SK-N-SH (cell line): ENCODE measurements at regions not wholly inside any gene's neighbourhood (a gene's known extent, or its start where the extent isn't known, plus 50 kb on each side); places are given as distances from the start of the nearest gene placed in this dataset.

Source experiments
- CTCF ChIA-PET: fragments of 300-600, 350-600 bp; formaldehyde crosslinking; extraction: SDS; loops from one replicate; lab custom pipeline; 2021; lab: Yijun Ruan, JAX
- POLR2A ChIA-PET: fragments of 350-600 bp; sonication (Branson Sonifier 250); formaldehyde crosslinking; extraction: SDS; loops from one replicate; lab custom pipeline; 2020; ENCODE audit warnings: antibody characterized with exemption, inconsistent platforms; lab: Yijun Ruan, JAX
- DNase-seq: peaks from one replicate; pipeline ENCODE4 v3.0.0; 2012
- H2AFZ ChIP-seq: fragments of 200-600 bp; sonication (generic); 2 replicates; pipeline ENCODE4 v1.8.1; 2016; ENCODE audit warnings: antibody characterized with exemption, mild to moderate bottlenecking, low read depth
- H3F3A ChIP-seq: fragments of 200-600 bp; sonication (generic); replicated peaks from 2 replicates; pipeline ENCODE3; 2016; ENCODE audit warnings: antibody characterized with exemption, mild to moderate bottlenecking; ENCODE audit not compliant: insufficient read depth
- H3K27ac ChIP-seq, 2 experiments: fragments of 200-500 bp in 1 of 2; fragments of 200-600 bp in 1 of 2; sonication (Bioruptor generic) in 1 of 2; sonication (generic), shearing (Covaris generic) in 1 of 2; 2 replicates each; pipeline versions ENCODE4 v1.5.1 to v1.6.1; 2014 to 2016; ENCODE audit warnings: low read depth in 2 of 2, inconsistent platforms in 1 of 2, low read length in 1 of 2, mild to moderate bottlenecking in 1 of 2, mixed read lengths in 1 of 2
- H3K27me3 ChIP-seq: fragments of 200-600 bp; sonication (generic), shearing (Covaris generic); 2 replicates; pipeline ENCODE4 v1.6.1; 2016; ENCODE audit warnings: mixed run types; ENCODE audit not compliant: insufficient read depth
- H3K36me3 ChIP-seq, 2 experiments: fragments of 200-500 bp in 1 of 2; fragments of 200-600 bp in 1 of 2; sonication (Bioruptor generic) in 1 of 2; sonication (generic) in 1 of 2; replicated peaks in 1 of 2; 2 replicates each; pipeline versions ENCODE3 to v1.5.1; 2014 to 2016; ENCODE audit warnings: low read length in 1 of 2, mild to moderate bottlenecking in 1 of 2; ENCODE audit not compliant: insufficient read depth in 2 of 2, control insufficient read depth in 1 of 2
- H3K4me1 ChIP-seq, 2 experiments: fragments of 200-500 bp in 1 of 2; fragments of 200-600 bp in 1 of 2; sonication (Bioruptor generic) in 1 of 2; sonication (generic), shearing (Covaris generic) in 1 of 2; 2 replicates each; pipeline versions ENCODE4 v1.5.1 to v1.6.1; 2014 to 2016; ENCODE audit warnings: low read depth in 1 of 2, low read length in 1 of 2, mixed run types in 1 of 2; ENCODE audit not compliant: insufficient read depth in 2 of 2, control insufficient read depth in 1 of 2
- H3K4me2 ChIP-seq: fragments of 200-600 bp; sonication (generic), shearing (Covaris generic); 2 replicates; pipeline ENCODE4 v1.6.1; 2017; ENCODE audit warnings: mixed run types
- H3K4me3 ChIP-seq, 2 experiments: fragments of 200-500 bp in 1 of 2; fragments of 200-600 bp in 1 of 2; sonication (Bioruptor generic) in 1 of 2; sonication (generic), shearing (Covaris generic) in 1 of 2; 2 replicates each; pipeline versions ENCODE4 v1.5.1 to v1.8.1; 2014 to 2016; ENCODE audit warnings: low read depth in 2 of 2, inconsistent platforms in 1 of 2, low read length in 1 of 2, mild to moderate bottlenecking in 1 of 2, mixed read lengths in 1 of 2, moderate library complexity in 1 of 2
- H3K79me2 ChIP-seq: fragments of 200-600 bp; sonication (generic); 2 replicates; pipeline ENCODE4 v1.8.1; 2017; ENCODE audit warnings: mild to moderate bottlenecking; ENCODE audit not compliant: insufficient read depth
- H3K9ac ChIP-seq: fragments of 200-600 bp; sonication (generic); 2 replicates; pipeline ENCODE4 v1.6.1; 2017; ENCODE audit warnings: mixed run types
- H3K9me2 ChIP-seq: fragments of 200-600 bp; sonication (generic); 2 replicates; pipeline ENCODE4 v1.6.1; 2017; ENCODE audit warnings: mixed run types
- H3K9me3 ChIP-seq: fragments of 200-600 bp; sonication (generic); 2 replicates; pipeline ENCODE4 v1.6.1; 2017; ENCODE audit warnings: mixed run types, mild to moderate bottlenecking, moderate library complexity
- H4K20me1 ChIP-seq: fragments of 200-600 bp; sonication (generic); 2 replicates; pipeline ENCODE4 v1.6.1; 2017; ENCODE audit warnings: mild to moderate bottlenecking, mixed run types; ENCODE audit not compliant: insufficient read depth
- CHD2 ChIP-seq: fragments of 150-350 bp; IDR thresholded peaks from 2 replicates; pipeline ENCODE4 v1.6.1; 2018; ENCODE audit warnings: low read length; ENCODE audit not compliant: partially characterized antibody
- ELF1 ChIP-seq: IDR thresholded peaks from 2 replicates; pipeline ENCODE4 v1.4.0; 2012
- EZH2phosphoT487 ChIP-seq: fragments of 200-600 bp; sonication (generic); IDR thresholded peaks from 2 replicates; pipeline ENCODE4 v1.6.1; 2017; ENCODE audit warnings: low read depth, mixed run types, mild to moderate bottlenecking, antibody characterized with exemption, moderate library complexity, borderline replicate concordance
- FOSL2 ChIP-seq: IDR thresholded peaks from 2 replicates; pipeline ENCODE4 v1.4.0; 2012; ENCODE audit warnings: low read depth, mild to moderate bottlenecking, moderate library complexity, borderline replicate concordance
- FOXJ3 ChIP-seq: sonication (generic); formaldehyde crosslinking; IDR thresholded peaks from 2 replicates; pipeline ENCODE4 v1.5.1; 2020; ENCODE audit warnings: mild to moderate bottlenecking, missing genetic modification reagents
- GABPA ChIP-seq: IDR thresholded peaks from 2 replicates; pipeline ENCODE4 v1.4.0; 2012; ENCODE audit warnings: low read depth, mild to moderate bottlenecking
- GATA2 ChIP-seq: sonication (generic); formaldehyde crosslinking; IDR thresholded peaks from 2 replicates; pipeline ENCODE4 v1.5.0; 2020; ENCODE audit warnings: mild to moderate bottlenecking, missing genetic modification reagents
- JUND ChIP-seq: IDR thresholded peaks from 2 replicates; pipeline ENCODE4 v1.4.0; 2012
- MXI1 ChIP-seq: IDR thresholded peaks from 2 replicates; pipeline ENCODE4 v1.6.1; 2012; ENCODE audit warnings: mild to moderate bottlenecking, low read depth, low read length, improper control_type of control experiment
- NRF1 ChIP-seq: IDR thresholded peaks from 2 replicates; pipeline ENCODE4 v1.6.1; 2012; ENCODE audit warnings: low read depth, mild to moderate bottlenecking, low read length
- POLR2AphosphoS5 ChIP-seq: IDR thresholded peaks from 2 replicates; pipeline ENCODE4 v1.6.1; 2012; ENCODE audit warnings: low read depth, low read length
- RCOR1 ChIP-seq: fragments of 150-350 bp; IDR thresholded peaks from 2 replicates; pipeline ENCODE4 v1.6.1; 2017; ENCODE audit warnings: antibody characterized with exemption, low read length
- RFX5 ChIP-seq: IDR thresholded peaks from 2 replicates; pipeline ENCODE4 v1.6.1; 2012; ENCODE audit warnings: mild to moderate bottlenecking, improper control_type of control experiment, low read length
- SMC3 ChIP-seq: IDR thresholded peaks from 2 replicates; pipeline ENCODE4 v1.6.1; 2012; ENCODE audit warnings: low read depth, low read length, improper control_type of control experiment
- TAF1 ChIP-seq: IDR thresholded peaks from 2 replicates; pipeline ENCODE4 v1.6.1; 2012; ENCODE audit warnings: low read depth, mild to moderate bottlenecking, low read length, moderate library complexity, borderline replicate concordance
- TCF12 ChIP-seq: IDR thresholded peaks from 2 replicates; pipeline ENCODE4 v1.4.0; 2012
- YY1 ChIP-seq: IDR thresholded peaks from 2 replicates; pipeline ENCODE4 v1.4.0; 2012; ENCODE audit warnings: low read depth, mild to moderate bottlenecking
- whole genome bisulfite sequencing: methylation state at CpG from one replicate; pipeline ENCODE4 v1.1.6; 2017; ENCODE audit warnings: low lambda C conversion rate; 5-methylcytosine and 5-hydroxymethylcytosine counted together
- TF ChIP-seq, protein P1 (sequence below): IDR thresholded peaks from 2 replicates; pipeline ENCODE4 v1.6.1; 2012; ENCODE audit warnings: mild to moderate bottlenecking, low read depth, low read length, moderate library complexity
- TF ChIP-seq, protein P2 (sequence below): fragments of 150-350 bp; IDR thresholded peaks from 2 replicates; pipeline ENCODE4 v1.6.1; 2016; ENCODE audit warnings: mild to moderate bottlenecking, low read depth, low read length
- TF ChIP-seq, protein P3 (sequence below): IDR thresholded peaks from 2 replicates; pipeline ENCODE4 v1.4.0; 2012; ENCODE audit warnings: low read depth
- TF ChIP-seq, protein P4 (sequence below): IDR thresholded peaks from 2 replicates; pipeline ENCODE4 v1.4.0; 2012; ENCODE audit warnings: low read depth, borderline replicate concordance

DNA sequence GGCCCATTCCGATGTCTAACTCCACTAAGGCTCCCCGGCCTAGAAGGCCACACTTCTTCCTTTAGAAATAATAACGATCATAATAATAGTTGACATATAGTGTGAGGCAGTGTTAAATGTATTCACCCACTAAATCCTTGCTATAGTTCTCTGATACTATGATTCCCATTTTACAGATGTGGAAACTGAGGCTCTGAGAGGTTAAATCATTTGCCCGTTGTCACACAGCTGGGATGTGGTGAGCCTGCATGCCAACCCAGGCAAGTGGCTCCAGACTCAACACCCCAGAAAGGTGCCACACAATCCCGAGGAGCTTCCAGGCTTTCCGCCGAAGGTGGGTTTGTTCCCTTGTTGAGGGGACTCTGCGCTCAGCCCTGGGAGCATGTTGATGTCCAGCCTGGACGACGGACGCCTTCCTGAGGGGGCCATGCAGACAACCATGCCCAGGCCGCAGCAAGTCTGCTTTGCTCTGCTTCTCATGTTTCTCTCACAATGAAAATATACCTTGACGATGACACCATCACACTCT is 104.6 kb upstream of the CDYL start:
- Histone ChIP-seq H3K4me1 (no peaks in the 10 kb centered on the region), H3K4me3 (no peak overlapping the region), H3K9me2 (no peaks in the 10 kb centered on the region), H3K27ac (no peak overlapping the region), H3K27me3 (no peaks in the 10 kb centered on the region), H3K9ac (no peak overlapping the region), H3K79me2 (no peaks in the 10 kb centered on the region), H3F3A (no peaks in the 10 kb centered on the region), H4K20me1 (no peaks in the 10 kb centered on the region), H3K36me3 (no peaks in the 10 kb centered on the region), H2AFZ (no peak overlapping the region), H3K4me2 (no peak overlapping the region), H3K9me3 (no peaks in the 10 kb centered on the region)
- DNase-seq = no peak
- TF ChIP-seq POLR2AphosphoS5 (no peak), NRF1 (no peak), FOSL2 (no peak), GABPA (no peak)
- TF ChIP-seq, protein P1, sequence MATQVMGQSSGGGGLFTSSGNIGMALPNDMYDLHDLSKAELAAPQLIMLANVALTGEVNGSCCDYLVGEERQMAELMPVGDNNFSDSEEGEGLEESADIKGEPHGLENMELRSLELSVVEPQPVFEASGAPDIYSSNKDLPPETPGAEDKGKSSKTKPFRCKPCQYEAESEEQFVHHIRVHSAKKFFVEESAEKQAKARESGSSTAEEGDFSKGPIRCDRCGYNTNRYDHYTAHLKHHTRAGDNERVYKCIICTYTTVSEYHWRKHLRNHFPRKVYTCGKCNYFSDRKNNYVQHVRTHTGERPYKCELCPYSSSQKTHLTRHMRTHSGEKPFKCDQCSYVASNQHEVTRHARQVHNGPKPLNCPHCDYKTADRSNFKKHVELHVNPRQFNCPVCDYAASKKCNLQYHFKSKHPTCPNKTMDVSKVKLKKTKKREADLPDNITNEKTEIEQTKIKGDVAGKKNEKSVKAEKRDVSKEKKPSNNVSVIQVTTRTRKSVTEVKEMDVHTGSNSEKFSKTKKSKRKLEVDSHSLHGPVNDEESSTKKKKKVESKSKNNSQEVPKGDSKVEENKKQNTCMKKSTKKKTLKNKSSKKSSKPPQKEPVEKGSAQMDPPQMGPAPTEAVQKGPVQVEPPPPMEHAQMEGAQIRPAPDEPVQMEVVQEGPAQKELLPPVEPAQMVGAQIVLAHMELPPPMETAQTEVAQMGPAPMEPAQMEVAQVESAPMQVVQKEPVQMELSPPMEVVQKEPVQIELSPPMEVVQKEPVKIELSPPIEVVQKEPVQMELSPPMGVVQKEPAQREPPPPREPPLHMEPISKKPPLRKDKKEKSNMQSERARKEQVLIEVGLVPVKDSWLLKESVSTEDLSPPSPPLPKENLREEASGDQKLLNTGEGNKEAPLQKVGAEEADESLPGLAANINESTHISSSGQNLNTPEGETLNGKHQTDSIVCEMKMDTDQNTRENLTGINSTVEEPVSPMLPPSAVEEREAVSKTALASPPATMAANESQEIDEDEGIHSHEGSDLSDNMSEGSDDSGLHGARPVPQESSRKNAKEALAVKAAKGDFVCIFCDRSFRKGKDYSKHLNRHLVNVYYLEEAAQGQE = no peak
- POLR2A ChIA-PET = no interaction called here
- 35% methylated on average over 9 of the region's 13 CpGs for WGBS
- CTCF ChIA-PET = interaction anchor here (0.7 kb wide), 1 partner anchor 1035 kb away, joined by 4 read pairs; no protein-coding TSS in a partner anchor

DNA sequence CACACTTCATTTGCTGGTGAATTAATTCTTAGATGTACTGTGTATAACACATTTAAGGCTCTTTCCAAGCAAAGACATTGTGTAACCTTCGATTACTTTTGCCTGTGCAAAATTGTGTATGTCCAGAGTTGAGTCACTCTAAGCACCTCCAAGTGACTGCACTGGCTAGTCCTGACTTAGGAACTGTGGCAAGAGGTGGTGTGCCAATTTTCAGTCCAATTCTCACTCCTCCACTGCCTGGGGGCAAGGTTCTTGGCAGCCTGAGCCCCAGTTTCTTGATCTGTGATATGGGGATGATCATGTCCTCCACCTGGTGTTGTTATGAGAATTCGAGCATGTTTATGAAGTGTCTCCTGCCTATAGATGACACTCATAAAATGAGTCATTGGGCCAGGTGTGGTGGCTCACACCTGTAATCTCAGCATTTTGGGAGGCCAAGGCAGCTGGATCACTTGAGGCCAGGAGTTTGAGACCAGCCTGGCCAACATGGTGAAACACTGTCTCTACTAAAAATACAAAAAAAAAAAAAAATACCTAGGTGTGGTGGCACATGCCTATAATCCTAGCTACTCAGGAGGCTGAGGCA is 105.3 kb upstream of the CDYL start:
- no peak overlapping the region for H3K4me3 ChIP-seq
- H2AFZ ChIP-seq = no peak overlapping the region
- TF ChIP-seq EZH2phosphoT487 (no peak), FOSL2 (no peak), RFX5 (no peak), TAF1 (no peak), CHD2 (no peak), SMC3 (no peak), MXI1 (no peak), TCF12 (no peak), GATA2 (CRISPR knock-in tag) (no peak), POLR2AphosphoS5 (no peak), FOXJ3 (no peak), RCOR1 (no peak), YY1 (no peak), JUND (no peak), ELF1 (no peak), GABPA (no peak)
- TF ChIP-seq, protein P2, sequence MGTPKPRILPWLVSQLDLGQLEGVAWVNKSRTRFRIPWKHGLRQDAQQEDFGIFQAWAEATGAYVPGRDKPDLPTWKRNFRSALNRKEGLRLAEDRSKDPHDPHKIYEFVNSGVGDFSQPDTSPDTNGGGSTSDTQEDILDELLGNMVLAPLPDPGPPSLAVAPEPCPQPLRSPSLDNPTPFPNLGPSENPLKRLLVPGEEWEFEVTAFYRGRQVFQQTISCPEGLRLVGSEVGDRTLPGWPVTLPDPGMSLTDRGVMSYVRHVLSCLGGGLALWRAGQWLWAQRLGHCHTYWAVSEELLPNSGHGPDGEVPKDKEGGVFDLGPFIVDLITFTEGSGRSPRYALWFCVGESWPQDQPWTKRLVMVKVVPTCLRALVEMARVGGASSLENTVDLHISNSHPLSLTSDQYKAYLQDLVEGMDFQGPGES = no peak
- TF ChIP-seq, protein P3, sequence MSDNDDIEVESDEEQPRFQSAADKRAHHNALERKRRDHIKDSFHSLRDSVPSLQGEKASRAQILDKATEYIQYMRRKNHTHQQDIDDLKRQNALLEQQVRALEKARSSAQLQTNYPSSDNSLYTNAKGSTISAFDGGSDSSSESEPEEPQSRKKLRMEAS = no peak
- TF ChIP-seq, protein P4, sequence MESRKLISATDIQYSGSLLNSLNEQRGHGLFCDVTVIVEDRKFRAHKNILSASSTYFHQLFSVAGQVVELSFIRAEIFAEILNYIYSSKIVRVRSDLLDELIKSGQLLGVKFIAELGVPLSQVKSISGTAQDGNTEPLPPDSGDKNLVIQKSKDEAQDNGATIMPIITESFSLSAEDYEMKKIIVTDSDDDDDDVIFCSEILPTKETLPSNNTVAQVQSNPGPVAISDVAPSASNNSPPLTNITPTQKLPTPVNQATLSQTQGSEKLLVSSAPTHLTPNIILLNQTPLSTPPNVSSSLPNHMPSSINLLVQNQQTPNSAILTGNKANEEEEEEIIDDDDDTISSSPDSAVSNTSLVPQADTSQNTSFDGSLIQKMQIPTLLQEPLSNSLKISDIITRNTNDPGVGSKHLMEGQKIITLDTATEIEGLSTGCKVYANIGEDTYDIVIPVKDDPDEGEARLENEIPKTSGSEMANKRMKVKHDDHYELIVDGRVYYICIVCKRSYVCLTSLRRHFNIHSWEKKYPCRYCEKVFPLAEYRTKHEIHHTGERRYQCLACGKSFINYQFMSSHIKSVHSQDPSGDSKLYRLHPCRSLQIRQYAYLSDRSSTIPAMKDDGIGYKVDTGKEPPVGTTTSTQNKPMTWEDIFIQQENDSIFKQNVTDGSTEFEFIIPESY = no peak
- no peaks in the 10 kb centered on the region for H3K4me1 ChIP-seq
- no peaks in the 10 kb centered on the region for H3K36me3 ChIP-seq
- H3K27me3 ChIP-seq = no peaks in the 10 kb centered on the region
- no peaks in the 10 kb centered on the region for H3F3A ChIP-seq
- H3K27ac ChIP-seq = no peak overlapping the region
- no peaks in the 10 kb centered on the region for H3K9me3 ChIP-seq
- WGBS = 29% methylated on average over 2 of the region's 2 CpGs
- no peaks in the 10 kb centered on the region for H4K20me1 ChIP-seq
- H3K9me2 ChIP-seq = no peaks in the 10 kb centered on the region
- H3K4me2 ChIP-seq = no peak overlapping the region
- DNase-seq = no peak
- POLR2A ChIA-PET = no interaction called here
- no peak overlapping the region for H3K9ac ChIP-seq
- CTCF ChIA-PET = interaction anchor here (0.7 kb wide), 1 partner anchor 1036 kb away, joined by 4 read pairs; no protein-coding TSS in a partner anchor
- H3K79me2 ChIP-seq = no peaks in the 10 kb centered on the region
